Stimulated activated CD4-positive, alpha-beta T cell treated with anti-CD3 and anti-CD28 coated beads, Interleukin-4, amount 100 ng/mL, for 4 hours (primary cell): ENCODE measurements at regions not wholly inside any gene's neighbourhood (a gene's known extent, or its start where the extent isn't known, plus 50 kb on each side); places are given as distances from the start of the nearest gene placed in this dataset.
"Not testable (repeated sequence)": the region's sequence is repeated elsewhere in the genome, so short reads cannot be mapped to it uniquely, and the experiment has no call there.

Experiments used
- DNase-seq, 2 experiments: peaks; one replicate each; pipeline ENCODE4 v3.0.0-alpha.2; 2020

DNA sequence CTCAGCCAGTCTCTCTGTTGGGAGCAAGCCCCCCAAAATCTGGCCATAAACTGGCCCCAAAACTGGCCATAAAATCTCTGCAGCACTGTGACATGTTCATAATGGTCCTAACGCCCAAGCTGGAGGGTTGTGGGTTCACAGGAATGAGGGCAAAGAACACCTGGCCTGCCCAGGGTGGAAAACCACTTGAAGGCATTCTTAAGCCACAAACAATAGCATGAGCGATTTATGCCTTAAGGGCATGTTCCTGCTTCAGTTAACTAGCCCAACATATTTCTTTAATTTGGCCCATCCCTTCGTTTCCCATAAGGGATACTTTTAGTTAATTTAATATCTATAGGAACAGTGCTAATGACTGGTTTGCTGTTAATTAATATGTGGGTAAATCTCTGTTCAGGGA lies 205.8 kb downstream of the ALG10 start:
- DNase-seq: not testable (repeated sequence)

GRCh38 chr12:34229033-34229432 lies 206.7 kb downstream of the ALG10 start:
- DNase-seq: not testable (repeated sequence)

- no peak for DNase-seq
These were observed 211.3 kb downstream of the ALG10 start for GRCh38 chr12:34233618-34234017.

DNA sequence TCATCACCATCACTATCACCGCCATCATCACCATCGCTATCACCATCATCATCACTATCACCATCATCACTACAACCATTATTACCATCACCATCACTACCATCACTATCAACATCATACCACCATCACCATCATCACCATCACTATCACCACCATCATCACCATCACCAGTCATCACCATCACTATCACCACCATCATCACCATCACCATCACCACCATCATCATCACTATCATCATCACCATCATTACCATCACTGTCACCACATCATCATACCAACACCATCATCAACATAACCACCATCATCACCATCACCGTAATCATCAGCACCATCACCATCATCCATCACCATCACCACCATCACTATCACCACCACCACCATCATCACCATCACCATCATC lies 213.8 kb downstream of the ALG10 start:
- DNase-seq: no peak

GRCh38 chr12:34244608-34245007 lies 222.3 kb downstream of the ALG10 start:
- DNase-seq: no peak

DNA sequence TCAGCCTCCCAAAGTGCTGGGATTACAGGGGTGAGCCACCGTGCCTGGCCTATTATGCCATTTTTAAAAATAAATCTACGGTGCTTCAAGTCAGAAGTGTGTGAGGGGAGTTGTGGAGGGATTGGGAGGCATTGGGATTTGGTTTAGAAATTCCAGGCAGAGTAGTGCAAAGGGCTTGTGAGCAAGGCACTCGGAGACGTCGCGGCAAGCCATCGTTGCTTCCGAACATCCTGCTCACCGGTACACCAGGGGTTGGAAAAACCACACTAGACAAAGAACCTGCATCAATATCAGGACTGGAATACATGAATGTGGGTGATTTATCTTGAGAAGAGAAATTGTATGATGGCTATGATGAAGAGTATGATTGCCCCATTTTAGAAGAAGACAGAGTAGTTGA lies 227.0 kb downstream of the ALG10 start:
- DNase-seq: no peak

DNA sequence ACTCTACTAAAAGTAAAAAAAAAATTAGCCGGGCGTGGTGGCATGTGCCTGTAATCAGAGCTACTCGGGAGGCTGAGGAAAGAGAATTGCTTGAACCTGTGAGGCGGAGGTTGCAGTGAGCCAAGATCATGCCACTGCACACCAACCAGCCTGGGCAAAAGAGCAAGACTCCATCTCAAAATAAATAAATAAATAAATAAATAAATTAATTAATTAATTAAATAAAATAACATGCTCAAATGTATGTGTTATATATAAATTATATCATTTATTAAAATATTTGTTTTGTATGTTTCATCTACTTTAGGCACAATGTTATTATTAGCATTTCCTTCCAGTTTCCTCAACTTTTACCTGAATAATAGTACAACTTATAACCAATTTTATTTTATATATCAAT lies 229.6 kb downstream of the ALG10 start:
- DNase-seq: not testable (repeated sequence)

GRCh38 chr12:34253674-34254073 lies 231.4 kb downstream of the ALG10 start:
- DNase-seq: no peak

DNA sequence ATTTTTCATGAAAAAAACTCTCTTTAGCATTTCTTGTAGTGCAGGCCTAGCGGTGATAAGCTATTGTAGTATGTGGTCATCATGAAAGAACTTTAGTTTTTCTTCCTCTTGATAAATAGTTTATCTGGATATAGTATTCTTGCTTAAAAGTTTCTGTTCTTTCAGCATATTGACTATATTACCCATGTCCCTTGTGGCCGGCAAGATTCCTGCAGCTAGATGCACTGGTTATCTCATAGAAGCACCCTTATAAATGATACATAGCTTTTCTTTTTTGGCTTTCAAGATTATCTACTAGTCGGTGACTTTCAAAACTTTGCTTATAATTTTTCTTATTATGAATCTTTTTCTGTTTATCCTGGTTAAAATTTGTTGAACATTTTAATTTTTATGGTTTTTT lies 234.8 kb downstream of the ALG10 start:
- DNase-seq: no peak

- not testable (repeated sequence) for DNase-seq
These were observed 239.8 kb downstream of the ALG10 start for GRCh38 chr12:34262140-34262539.

DNA sequence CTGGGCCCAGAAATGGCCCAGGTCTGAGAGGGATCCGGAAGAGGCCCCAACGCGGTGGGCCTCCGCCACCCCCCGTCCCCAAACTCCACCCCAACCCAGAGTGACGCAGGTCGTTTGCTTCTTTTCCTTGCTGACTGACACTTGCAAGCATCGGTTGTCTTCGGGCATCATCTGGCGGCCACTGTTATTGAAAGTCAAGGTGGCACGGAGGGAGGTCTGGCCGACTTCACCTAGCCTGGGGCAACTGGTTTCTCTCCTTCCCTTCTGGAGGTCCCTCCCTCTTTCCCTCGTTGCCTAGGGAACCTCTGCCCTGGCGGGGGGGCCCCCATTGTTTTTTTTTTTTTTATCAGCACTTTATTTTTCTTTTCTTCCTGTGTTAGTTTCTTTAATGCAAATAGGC lies 241.8 kb downstream of the ALG10 start:
- no peak for DNase-seq

- not testable (repeated sequence) for DNase-seq
These were observed 251.4 kb downstream of the ALG10 start for GRCh38 chr12:34273703-34274102.

DNA sequence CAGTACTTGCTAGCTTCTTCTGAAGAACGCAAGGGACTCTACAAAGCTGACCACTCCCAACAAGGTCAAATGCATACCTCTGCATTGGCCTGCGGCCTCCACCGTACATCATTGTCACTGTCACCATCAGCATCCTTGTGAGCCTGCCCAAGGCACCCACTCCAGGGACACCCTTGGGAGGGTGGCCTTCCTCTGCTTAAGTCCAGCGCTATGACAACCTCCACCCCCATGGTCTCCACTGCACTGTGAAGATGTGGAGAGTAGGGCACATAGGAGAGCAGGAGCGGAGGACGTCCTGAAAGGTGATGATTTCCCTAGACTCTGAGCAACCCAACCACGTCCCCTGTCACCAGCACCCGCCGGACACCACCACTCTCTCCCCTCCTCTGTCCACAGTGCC lies 252.8 kb downstream of the ALG10 start:
- DNase-seq: no peak

- no peak for DNase-seq
These were observed 264.2 kb downstream of the ALG10 start for GRCh38 chr12:34286483-34286882.

GRCh38 chr12:34286934-34287333 lies 264.6 kb downstream of the ALG10 start:
- DNase-seq: no peak

DNA sequence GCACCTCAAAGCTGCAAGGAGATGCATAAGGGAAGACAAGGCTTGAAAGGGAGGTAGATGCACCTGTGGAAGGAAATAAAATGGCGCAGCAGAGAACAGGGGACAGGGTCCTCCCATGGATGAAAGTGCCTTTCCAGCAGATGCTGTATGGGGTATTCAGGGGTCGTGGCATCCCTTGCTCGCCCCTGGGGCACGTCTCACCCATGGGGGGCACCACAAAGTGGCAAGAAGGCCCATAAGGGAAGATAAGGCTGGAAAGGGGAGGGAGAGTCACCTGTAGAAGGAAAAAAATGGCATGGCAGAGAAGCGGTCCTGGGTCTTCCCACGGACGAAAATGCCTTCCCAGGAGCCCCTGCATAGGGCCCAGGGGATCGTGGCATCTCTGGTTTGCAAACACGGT lies 265.1 kb downstream of the ALG10 start:
- DNase-seq: no peak

DNA sequence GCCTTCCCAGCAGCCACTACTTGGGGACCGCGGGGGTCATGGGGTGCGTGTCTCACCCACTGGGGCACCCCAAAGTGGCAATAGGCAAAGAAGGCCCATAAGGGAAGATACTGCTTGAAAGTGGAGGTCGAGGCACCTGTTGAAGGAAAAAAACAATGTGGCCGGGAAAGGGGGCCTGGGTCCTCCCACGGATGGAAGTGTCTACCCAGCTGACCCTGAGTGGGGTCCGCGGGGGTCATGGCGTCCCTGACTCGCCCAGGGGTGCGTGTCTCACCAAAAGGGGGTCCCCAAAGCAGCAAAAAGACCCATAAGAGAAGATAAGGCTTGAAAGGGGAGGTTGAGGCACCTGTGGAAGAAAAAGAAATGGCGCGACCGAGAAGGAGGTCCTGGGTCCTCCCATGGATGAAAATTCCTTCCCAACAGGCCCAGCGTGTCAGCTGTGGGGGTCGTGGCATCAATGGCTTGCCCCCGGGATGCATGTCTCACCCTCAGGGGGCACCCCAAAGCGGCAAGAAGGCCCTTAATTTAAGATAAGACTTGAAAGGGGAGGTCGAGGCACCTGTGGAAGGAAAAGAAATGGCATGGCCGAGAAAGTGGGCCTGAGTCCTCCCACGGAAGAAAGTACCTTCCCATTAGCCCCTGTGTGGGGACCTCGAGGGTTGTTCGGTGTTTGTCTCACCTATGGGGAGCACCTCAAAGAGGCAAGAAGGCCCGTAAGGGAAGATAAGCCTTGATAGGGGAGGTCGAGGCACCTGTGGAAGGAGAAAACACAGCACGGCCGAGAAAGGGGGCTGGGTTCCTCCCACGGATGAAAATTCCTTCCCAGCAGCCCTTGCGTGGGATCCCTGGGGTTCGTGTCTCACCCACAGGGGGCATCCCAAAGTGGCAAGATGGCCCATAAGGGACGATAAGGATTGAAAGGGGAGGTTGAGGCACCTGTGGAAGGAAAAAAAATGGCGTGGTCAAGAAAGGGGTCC lies 266.0 kb downstream of the ALG10 start:
- no peak for DNase-seq

DNA sequence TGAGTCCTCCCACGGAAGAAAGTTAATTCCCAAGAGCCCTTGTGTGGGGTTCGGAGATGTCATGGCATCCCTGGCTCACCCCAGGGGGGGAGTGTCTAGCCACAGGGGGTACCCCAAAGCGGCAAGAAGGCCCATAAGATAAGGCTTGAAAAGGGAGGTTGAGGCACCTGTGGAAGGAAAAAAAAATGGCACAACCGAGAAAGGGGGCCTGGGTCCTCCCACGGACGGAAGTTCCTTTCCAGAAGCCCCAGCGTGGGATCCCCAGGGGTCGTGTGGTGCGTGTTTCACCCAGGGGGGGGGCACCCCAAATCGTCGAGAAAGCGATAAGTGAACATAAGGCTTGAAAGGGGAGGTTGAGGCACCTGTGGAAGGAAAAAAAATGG lies 266.7 kb downstream of the ALG10 start:
- no peak for DNase-seq

DNA sequence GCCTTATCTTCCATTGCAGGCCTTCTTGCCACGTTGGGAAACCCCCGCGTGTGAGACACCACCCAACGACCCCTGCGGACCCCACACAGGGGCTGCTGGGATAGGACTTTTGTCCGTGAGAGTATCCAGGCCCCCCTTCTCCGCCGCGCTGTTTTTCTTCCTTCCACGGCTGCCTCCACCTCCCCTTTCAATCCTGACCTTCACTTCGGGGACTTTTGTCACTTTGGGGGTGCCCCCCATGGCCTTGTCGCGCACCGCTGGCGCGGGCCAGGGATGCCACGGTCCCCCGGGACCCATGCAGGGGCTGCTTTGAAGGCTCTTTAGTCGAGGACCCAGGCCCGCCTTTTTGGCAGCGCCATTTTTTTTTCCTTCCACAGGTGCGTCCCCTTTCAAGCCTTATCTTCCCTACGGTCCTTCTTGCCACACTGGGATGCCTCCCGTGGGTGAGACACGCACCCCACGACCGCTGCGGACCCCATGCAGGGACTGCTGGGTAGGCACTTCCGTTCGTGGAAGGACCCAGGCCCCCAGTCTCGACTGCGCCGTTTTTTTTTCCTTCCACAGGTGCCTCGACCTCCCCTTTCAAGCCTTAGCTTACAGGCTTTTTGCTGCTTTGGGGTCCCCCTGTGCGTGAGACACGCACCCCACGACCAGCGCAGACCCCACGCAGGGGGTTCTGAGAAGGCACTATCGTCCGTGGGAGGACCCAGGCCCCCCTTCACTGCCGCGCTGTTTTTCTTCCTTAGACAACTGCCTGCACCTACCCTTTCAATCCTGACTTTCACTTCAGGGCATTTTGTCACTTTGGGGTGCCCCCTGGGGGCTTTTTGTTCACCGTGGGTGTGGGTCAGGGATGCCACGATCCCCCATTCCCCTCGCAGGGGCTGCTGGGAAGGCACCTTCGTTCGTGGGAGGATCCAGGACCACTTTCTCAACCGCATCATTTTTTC lies 267.4 kb downstream of the ALG10 start:
- DNase-seq: no peak

GRCh38 chr12:34290381-34290995 lies 268.2 kb downstream of the ALG10 start:
- DNase-seq: no peak

- DNase-seq: no peak
These were observed 268.7 kb downstream of the ALG10 start for GRCh38 chr12:34291001-34291400.

DNA sequence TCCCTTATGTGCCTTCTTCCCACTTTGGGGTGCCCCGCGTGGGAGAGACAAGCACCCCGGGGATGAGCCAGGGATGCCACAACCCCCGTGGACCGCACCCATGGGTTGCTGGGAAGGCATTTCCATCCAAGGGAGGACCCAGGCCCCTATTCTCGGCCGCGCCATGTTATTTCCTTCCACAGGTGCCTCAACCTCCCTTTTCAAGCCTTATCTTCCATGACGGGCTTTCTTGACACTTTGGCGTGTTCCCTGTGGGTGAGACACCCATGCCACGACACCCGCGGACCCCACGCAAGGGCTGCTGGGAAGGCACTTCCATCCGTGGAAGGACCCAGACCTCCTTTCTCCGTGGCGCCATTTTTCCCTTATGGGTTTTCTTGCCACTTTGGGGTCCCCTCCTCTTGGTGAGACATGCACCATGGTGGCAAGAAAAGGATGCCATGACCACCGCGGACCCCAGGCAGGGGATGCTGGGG lies 269.2 kb downstream of the ALG10 start:
- DNase-seq: no peak
